ES-I3 (cell line): ENCODE measurements at regions not wholly inside any gene's neighbourhood (a gene's known extent, or its start where the extent isn't known, plus 50 kb on each side); places are given as distances from the start of the nearest gene placed in this dataset.
"Not testable (repeated sequence)": the region's sequence is repeated elsewhere in the genome, so short reads cannot be mapped to it uniquely, and the experiment has no call there.

ENCODE experiments used
- H3K36me3 ChIP-seq: 2 replicates; pipeline ENCODE4 v1.6.1; 2013; ENCODE audit warnings: mild to moderate bottlenecking, low read length, control low read depth, moderate library complexity; ENCODE audit not compliant: insufficient read depth
- H3K4me1 ChIP-seq: 2 replicates; pipeline ENCODE4 v1.6.1; 2013; ENCODE audit warnings: mild to moderate bottlenecking, control low read depth, low read length; ENCODE audit not compliant: insufficient read depth
- H3K9ac ChIP-seq: 2 replicates; pipeline ENCODE4 v1.6.1; 2013; ENCODE audit warnings: low read depth, mild to moderate bottlenecking, low read length, moderate library complexity
- H3K9me3 ChIP-seq: 2 replicates; pipeline ENCODE4 v1.6.1; 2013; ENCODE audit warnings: mild to moderate bottlenecking, low read length, moderate library complexity; ENCODE audit not compliant: control insufficient read depth, insufficient read depth

DNA sequence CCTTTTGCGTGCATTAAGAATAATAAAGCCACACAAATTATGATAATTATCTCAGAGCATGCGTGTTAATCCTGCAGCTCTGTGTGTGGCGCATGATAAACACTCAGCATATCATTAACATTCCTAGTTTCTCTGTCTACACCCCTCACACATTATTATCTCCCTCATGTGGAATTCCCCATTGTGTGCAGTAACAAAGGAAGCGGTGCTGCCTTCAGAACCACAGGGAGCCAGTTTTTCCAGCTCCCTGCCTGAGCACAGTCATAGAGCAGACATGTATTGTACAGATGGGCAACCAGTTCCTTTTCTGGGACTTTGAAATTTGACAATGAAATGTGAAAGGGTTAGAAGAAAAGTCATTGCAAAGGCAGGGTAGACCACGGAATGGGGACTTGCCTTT, 1365.5 kb upstream of the CDH9 start:
- H3K9ac ChIP-seq: no peak overlapping the region
- H3K9me3 ChIP-seq: no peaks in the 10 kb centered on the region
- no peaks in the 10 kb centered on the region for H3K36me3 ChIP-seq
- 0 out of 2 replicates have a peak, but pooled peaks cover 3% of the 10 kb centered on the region for H3K4me1 ChIP-seq

DNA sequence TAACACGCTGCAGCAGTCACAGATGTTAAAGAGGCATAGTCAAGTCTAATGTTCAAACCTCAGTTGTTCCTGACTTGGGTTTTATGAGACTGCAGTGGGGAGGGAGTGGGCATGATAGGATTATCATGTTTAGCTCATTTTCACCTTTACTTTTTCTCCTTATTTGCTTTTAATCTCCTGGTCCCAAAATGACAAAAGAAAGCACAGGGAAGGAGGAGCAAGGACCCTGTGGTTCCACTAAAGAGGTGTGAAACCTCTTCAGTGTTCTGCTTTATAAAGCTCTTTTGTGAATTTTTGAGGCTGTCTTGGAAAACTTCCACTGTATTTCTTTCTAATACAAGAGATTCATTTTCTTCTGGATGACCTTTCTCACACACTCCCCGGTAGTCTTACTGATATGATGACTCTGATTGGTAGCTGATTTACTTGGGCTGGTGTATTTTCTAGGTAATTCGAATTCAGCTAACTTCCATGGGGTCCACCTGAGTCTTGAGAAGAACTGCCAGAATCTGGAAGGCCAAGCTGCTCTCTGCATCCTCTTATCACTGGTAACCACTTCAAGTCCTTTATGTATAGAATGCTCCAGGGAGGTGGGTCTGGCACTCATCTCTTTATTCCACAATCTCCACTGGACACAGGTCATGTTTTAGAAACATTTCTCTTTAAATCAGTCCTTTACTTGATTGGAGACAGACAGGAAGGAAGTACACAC, 1364.4 kb upstream of the CDH9 start:
- no peaks in the 10 kb centered on the region for H3K9me3 ChIP-seq
- H3K36me3 ChIP-seq: no peaks in the 10 kb centered on the region
- peaks cover 11% of the 10 kb centered on the region for H3K4me1 ChIP-seq
- H3K9ac ChIP-seq: no peak overlapping the region

DNA sequence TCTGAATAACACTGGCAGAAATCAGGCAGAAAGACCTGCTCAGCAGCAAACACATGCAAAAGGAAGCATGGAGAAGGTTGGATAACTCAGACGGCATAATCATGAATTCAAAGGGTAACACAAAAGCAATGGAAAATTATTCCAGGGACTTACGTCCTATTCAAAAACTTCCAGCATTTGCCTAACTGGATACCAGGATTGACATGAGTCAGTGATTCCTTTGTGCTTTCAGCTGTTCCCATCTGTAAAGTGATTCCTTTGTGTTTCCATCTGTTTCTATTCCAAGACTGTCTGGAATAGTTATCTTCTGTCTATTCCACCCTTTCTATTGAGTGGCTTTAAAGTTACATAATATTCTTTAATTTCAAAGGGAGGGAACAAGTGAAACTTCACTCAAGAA, 1361.7 kb upstream of the CDH9 start:
- H3K36me3 ChIP-seq: no peaks in the 10 kb centered on the region
- H3K9ac ChIP-seq: no peak overlapping the region
- peaks cover 17% of the 10 kb centered on the region for H3K4me1 ChIP-seq
- no peaks in the 10 kb centered on the region for H3K9me3 ChIP-seq

DNA sequence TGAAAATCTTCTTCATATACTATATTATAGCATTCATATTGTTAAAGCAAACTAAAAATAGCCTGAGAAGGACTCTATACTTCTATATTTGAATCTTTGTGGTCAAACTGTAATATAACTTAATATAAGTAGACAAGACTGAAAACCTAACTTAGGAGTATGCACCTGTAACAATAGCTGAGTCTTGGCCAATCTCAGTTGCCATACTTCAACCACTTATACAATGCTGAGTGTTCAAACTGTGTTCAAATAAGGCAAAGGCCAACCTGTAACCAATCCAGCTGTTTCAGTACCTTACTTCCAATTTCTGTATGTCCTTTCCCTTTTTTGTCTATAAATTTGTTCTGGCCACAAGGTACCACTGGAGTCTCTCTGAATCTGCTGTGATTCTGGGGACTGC, 1360.8 kb upstream of the CDH9 start:
- H3K36me3 ChIP-seq: no peaks in the 10 kb centered on the region
- H3K4me1 ChIP-seq: peaks cover 17% of the 10 kb centered on the region
- H3K9ac ChIP-seq: no peak overlapping the region
- no peaks in the 10 kb centered on the region for H3K9me3 ChIP-seq

DNA sequence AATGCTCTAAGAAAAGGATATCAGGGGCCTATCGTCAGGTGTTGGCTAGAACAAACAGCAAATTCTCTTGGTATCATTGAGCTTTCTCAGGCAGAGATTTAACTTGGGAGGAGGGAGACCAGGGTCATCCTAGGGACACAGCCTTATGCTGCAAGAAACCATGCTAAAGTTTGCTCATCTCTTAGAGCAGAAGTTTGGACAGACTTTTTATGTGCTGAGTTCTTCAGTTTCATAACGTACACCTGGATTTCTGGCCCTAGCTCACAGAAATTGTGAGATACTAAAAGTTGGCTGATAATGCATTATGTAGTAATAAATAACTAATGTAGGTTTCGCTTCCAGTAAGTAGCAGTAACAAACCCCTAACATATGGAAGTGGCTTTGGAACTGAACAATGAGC, 1359.8 kb upstream of the CDH9 start:
- no peak overlapping the region for H3K9ac ChIP-seq
- H3K9me3 ChIP-seq: no peaks in the 10 kb centered on the region
- peaks cover 17% of the 10 kb centered on the region for H3K4me1 ChIP-seq
- H3K36me3 ChIP-seq: no peaks in the 10 kb centered on the region

DNA sequence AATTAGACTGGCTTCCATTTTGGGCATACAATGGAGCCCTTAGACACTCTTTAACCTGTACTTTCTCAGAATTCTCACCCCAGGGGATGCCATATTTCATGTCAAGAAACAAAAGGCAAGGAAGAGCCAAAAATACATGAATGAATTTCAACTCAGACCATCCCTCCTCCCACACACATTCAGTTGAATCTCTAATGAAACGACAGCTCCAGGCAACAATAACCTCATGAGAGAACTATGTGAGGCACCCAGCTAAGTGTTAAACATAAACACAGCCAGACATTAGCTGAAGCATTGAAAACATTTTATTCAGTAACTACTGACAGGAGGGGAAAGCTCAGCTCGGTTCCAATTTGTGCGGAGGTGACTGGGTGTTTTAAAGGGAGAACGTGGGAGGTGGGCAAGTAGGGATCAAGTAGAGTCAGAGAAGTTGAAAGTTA, 1359.1 kb upstream of the CDH9 start:
- Histone ChIP-seq H3K4me1 (peaks cover 17% of the 10 kb centered on the region), H3K9ac (no peak overlapping the region; the same call in 1 of the 2 replicates), H3K36me3 (no peaks in the 10 kb centered on the region), H3K9me3 (no peaks in the 10 kb centered on the region)

DNA sequence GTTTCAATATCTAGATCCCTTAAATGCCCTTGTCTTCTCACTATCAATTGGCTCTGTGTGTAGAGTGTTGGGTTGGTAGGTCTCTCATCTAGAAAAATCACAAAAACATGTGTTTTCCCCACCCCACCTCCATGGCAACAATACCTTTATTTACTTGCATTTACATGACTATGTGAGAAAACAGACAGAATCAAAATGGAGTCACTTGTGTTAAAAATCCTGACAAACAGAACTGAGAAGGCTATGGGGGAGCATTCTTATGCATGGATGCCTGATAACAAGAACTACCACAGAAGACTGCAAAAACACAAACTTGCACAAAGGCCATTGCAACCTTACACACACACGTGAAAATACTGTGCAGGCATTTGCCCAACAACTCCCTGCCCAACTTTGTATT, 1352.9 kb upstream of the CDH9 start:
- H3K4me1 ChIP-seq: peaks cover 7% of the 10 kb centered on the region
- no peak overlapping the region for H3K9ac ChIP-seq
- H3K9me3 ChIP-seq: no peaks in the 10 kb centered on the region
- H3K36me3 ChIP-seq: no peaks in the 10 kb centered on the region

DNA sequence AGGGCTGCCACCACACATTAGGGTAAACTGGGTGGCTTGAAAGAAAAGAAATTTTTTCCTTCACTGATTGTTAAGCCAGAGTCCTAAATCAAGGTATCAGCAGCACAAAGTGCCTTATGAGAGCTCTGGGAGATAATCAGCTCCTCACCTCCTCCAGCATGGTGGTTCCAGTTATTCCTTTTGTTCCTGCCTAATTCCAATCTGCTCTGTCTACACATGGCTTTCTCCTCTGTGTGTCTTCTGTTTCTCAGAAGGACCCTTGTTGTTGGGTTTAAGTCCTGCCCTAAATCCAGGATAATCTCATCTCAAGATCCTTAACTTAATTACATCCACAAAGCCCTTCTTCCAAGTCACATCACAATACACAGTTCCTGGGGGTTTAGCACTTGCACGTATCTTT, 1352.0 kb upstream of the CDH9 start:
- no peaks in the 10 kb centered on the region for H3K9me3 ChIP-seq
- no peaks in the 10 kb centered on the region for H3K36me3 ChIP-seq
- H3K4me1 ChIP-seq: peaks cover 7% of the 10 kb centered on the region
- H3K9ac ChIP-seq: no peak overlapping the region

DNA sequence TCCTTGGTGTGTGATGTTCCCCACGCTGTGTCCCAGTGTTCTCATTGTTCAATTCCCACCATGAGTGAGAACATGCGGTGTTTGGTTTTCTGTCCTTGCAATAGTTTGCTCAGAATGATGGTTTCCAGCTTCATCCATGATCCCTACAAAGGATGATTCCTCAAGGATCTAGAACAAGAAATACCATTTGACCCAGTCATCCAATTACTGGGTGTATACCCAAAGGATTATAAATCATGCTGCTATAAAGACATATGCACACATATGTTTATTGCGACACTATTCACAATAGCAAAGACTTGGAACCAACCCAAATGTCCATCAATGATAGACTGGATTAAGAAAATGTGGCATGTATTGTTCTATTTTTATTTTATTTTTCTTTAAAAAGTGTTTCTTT, 1351.3 kb upstream of the CDH9 start:
- H3K9me3 ChIP-seq, H3K36me3 ChIP-seq, H3K4me1 ChIP-seq, H3K9ac ChIP-seq: not testable (repeated sequence)

DNA sequence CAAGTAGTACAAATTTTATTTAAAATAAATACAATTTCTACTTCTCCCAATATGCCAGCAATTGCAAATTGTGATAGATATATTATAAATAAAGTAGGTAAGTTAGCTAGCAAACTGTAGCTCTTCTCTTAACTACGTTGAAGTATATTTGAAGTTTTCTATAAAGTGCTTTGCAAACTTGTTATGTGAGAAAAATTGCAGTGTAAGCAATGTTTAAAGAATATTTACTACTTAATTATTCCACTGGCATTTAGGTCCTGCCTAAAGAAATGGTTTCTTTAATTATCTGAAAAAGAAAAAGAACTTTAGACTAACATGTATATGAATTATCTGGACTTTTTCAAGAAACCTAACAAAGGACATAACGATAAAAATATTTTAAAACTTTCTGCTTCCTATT, 1350.0 kb upstream of the CDH9 start:
- Histone ChIP-seq H3K36me3 (no peaks in the 10 kb centered on the region), H3K9ac (no peak overlapping the region), H3K9me3 (no peaks in the 10 kb centered on the region), H3K4me1 (peaks cover 7% of the 10 kb centered on the region)

DNA sequence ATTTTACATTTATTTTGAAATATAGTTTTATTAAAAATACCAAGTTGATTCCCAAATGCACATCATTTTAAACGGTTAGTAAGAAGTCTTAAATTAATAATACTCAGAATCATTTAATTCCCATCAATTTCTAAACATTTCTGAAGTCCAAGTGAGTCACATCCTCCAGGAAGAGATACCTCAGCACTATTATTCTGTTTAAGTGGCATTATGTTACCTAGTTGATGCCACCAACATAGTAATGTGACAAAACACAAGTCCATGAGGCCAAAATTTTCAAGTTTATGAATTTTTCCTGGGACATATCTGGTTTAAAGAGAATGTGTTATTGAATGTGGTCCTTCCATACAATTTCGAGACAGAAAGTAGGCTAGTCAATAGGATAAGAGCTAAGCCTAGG, 1348.3 kb upstream of the CDH9 start:
- H3K4me1 ChIP-seq: peaks cover 7% of the 10 kb centered on the region
- no peak overlapping the region for H3K9ac ChIP-seq
- H3K9me3 ChIP-seq: no peaks in the 10 kb centered on the region
- no peaks in the 10 kb centered on the region for H3K36me3 ChIP-seq

DNA sequence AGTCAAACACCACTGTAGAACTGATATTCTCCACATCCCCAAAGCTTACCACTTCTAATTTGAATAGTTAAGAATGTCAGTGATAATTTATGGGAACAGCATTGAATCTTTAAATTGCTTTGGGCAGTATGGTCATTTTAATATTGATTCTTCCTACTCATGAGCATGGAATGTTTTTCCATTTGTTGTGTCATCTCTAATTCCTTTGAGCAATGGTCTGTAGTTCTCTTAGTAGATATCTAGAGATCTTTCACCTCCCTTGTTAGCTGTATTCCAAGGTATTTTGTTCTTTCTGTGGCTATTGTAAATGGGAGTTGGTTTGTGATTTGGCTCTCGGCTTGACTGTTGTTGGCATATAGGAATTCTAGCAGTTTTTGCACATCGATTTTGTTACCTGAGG, 1341.8 kb upstream of the CDH9 start:
- no peaks in the 10 kb centered on the region for H3K36me3 ChIP-seq
- no peaks in the 10 kb centered on the region for H3K4me1 ChIP-seq
- H3K9me3 ChIP-seq: no peaks in the 10 kb centered on the region
- no peak overlapping the region for H3K9ac ChIP-seq

DNA sequence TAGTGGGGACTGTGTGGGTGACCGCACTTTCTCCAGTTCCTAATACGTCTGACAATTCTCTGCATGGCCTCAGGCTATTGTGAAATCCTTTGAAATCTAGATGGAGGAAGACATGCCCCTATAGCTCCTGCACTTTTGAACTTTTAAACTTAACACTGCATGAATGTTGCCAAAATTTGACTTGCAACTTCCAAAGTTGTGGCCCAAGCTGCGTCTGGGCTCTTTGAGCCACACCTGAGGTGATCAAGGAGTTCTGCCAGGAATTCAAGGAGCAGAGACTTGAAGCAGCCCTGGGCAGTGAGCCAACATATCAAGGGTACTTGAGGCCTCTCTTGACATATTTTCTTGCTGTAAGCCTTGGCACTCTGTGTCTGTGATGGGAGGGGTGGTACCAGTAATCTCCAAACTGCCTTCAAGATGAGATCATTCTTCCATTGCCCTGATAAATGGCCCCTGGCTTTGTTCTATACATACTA, 1336.1 kb upstream of the CDH9 start:
- Histone ChIP-seq H3K4me1 (no peaks in the 10 kb centered on the region), H3K36me3 (no peaks in the 10 kb centered on the region), H3K9me3 (no peaks in the 10 kb centered on the region), H3K9ac (no peak overlapping the region)

DNA sequence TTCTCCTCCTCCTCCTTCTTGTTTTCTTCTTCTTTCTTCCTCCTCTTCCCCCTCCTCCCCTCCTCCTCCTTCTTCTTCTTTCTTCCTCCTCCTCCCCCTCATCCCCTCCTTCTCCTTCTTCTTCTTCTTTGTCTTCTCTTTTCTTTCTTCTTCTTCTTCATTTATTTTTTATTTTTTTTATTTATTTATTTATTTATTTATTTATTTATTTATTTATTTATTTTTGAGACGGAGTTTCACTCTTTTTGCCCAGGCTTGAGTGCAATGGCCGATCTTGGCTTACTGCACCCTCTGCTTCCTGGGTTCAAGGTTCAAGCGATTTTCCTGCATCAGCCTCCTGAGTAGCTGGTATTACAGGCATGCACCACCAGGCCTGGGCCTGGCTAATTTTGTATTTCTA, 1332.5 kb upstream of the CDH9 start:
- Histone ChIP-seq H3K36me3 (no peaks in the 10 kb centered on the region), H3K9me3 (no peaks in the 10 kb centered on the region), H3K9ac (no peak overlapping the region), H3K4me1 (no peaks in the 10 kb centered on the region)

DNA sequence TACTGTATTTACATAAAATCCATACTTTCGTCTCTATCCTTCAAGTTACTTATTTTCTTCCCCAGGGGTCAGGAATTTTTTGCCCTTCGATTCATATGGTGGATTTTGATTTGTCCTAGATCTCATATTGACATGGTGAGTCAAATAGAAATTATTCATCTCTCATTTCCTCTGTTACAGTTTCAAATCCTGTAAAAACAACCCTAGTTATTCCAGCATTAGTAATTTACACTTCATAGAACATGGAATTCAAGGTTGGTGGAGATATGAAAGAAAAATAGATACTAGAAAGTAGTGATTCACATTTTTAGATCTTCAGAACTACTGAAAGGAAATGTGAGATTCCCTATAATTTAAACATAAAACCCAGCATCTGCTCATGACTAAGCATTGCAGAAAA, 1331.0 kb upstream of the CDH9 start:
- no peaks in the 10 kb centered on the region for H3K36me3 ChIP-seq
- no peaks in the 10 kb centered on the region for H3K9me3 ChIP-seq
- no peaks in the 10 kb centered on the region for H3K4me1 ChIP-seq
- no peak overlapping the region for H3K9ac ChIP-seq
